ENCODE measurements at regions not wholly inside any gene's neighbourhood (a gene's known extent, or its start where the extent isn't known, plus 50 kb on each side); places are given as distances from the start of the nearest gene placed in this dataset.

- TF ChIP-seq POLR2A (IDR thresholded peaks at IDR 0.05), result no peak
- no peak for TF ChIP-seq EP300 (IDR thresholded peaks at IDR 0.05)
- TF ChIP-seq CTCF (IDR thresholded peaks at IDR 0.05), result no peak
- TF ChIP-seq POLR2AphosphoS5 (IDR thresholded peaks at IDR 0.05), result no peak
Observed at GRCh38 chr4:27358269-27358668, 497.6 kb downstream of the STIM2 start.
